Ramos (cell line): ENCODE measurements at regions not wholly inside any gene's neighbourhood (a gene's known extent, or its start where the extent isn't known, plus 50 kb on each side); places are given as distances from the start of the nearest gene placed in this dataset.
"Not testable (repeated sequence)": the region's sequence is repeated elsewhere in the genome, so short reads cannot be mapped to it uniquely, and the experiment has no call there.

Experiments used
- in situ Hi-C: fragments of 300-500 bp; cut with MboI; formaldehyde crosslinking; loops from one replicate; pipeline ENCODE4 v1.14.3; 2022; ENCODE audit warnings: low sequenced_read_pairs; ENCODE audit not compliant: unreplicated experiment

DNA sequence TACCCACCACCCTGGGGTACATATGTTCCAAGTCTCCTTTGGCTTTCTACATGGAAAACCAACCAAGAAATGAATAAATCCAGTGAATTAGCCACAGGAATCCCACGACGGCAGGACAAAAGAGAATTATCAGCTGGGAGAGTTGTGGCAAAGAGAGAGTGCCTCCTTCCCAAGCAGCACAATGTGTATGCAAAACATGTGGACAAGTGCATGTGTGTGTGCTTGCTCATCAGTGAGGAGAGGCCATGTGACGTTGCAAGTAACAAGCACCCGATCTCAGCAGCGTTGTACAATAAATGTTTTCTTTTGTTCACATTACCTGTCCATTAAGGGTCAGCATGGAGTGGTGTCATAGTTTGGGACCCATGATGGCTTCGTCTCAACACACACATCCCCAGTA is 50.0 kb upstream of the EMX2 start:
- in situ Hi-C loops = loop anchor here (10.0 kb wide), 1 partner anchor 742 kb away; no protein-coding TSS in a partner anchor

DNA sequence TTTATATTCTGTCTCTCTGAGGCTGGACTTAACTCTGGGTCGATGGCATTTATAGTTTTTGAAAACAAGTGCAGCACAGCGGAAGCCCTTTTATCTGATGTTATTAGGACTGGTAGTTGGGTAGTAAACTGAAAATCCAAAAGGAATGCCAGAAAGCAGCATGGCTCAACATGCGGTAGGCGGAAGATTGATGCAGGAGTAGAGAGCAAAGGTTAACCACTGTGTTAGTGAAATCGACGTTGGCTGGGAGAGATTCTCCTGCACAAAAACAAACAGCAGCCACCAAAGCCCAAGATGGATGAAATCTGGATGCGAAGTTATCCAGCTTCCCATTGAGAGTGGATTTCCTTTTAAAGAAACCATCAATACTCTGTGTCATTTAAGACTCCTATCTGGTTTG is 54.5 kb upstream of the EMX2 start:
- in situ Hi-C loops = no loop called here

DNA sequence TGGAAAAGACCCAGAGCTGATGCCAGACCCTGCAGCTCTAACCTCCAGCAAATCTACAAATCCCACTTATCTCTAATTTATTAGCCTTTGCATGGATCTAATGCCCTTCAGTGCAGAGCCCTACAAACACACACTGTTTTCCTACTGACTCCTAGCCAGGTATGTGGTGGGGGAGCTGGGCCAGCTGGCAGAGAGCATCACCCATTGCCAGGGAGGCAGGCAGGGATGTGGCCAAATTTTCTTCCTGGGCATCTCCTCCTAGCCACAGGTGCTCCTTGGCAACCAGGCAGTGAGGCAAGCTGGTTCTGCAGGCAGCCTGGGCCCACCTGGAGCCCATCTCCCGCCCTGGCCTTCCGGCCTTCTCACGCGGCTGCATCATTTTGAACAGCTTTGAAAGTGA is 55.9 kb upstream of the EMX2 start:
- in situ Hi-C loops = no loop called here

DNA sequence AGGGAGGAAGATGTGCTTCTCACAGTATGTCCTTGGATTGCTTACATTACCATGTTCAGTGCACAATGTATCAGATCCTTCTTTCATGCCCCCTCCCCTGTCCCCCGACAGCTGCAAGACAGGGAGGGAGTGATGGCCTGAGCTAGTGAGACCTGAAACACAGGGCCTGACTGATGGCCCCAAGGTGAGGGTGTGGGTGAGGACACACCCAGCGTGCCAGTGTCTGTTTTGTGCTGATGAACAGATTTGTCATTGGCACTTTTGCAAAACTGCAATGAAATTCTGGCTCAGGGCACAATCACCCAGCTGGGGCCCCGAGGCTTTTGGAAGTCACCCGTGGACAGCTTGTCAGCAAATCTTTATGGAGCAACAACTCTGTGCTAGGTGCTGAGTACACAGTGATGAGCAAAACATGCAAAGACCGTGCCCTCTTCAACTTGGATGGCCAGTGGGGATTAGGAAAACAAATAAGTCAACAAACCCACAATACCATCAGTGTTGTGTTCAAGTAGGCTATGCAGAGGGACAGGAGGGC is 59.4 kb upstream of the EMX2 start:
- in situ Hi-C loops = no loop called here

DNA sequence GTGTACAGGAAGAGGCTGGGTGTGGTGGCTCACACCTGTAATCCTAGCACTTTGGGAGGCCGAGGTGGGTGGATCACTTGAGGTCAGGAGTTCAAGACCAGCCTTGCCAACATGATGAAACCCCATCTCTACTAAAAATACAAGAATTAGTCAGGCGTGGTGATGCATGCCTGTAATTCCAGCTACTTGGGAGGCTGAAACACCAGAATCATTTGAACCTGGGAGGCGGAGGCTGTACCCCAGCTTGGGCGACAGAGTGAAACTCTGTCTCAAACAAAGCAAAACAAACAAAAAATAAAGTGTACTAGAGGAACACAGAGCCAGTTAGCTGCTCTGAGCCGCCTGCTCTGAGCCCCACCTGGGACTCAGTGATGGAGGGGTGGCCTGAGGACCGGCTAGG is 61.5 kb upstream of the EMX2 start:
- in situ Hi-C loops = not testable (repeated sequence)

DNA sequence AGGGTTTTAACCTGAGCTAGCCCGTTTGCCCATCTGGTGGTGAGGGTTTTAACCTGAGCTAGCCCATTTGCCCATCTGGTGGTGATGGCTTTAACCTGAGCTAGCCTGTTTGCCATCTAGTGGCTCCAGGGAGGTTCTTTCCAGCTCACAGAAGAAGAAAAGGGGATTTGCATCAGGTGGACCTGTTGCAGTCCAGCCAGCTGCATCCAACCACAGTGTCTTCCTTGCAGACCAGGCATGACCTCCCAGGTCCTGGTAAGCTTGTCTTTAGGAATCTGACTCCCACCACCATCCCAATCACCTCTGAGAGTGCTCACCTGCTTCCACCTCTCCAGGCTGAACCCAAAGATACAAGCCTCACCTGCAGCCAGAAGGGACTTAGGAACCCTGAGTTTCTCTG is 62.4 kb upstream of the EMX2 start:
- in situ Hi-C loops = no loop called here

- in situ Hi-C loops = no loop called here
Measured at GRCh38 chr10:117477961-117478670, 64.4 kb upstream of the EMX2 start.

- in situ Hi-C loops = no loop called here
Measured at GRCh38 chr10:117477211-117477947, 65.2 kb upstream of the EMX2 start.

GRCh38 chr10:117476716-117477115 is 65.8 kb upstream of the EMX2 start:
- in situ Hi-C loops = no loop called here

- in situ Hi-C loops = no loop called here
Measured at GRCh38 chr10:117476281-117476680, 66.3 kb upstream of the EMX2 start.

DNA sequence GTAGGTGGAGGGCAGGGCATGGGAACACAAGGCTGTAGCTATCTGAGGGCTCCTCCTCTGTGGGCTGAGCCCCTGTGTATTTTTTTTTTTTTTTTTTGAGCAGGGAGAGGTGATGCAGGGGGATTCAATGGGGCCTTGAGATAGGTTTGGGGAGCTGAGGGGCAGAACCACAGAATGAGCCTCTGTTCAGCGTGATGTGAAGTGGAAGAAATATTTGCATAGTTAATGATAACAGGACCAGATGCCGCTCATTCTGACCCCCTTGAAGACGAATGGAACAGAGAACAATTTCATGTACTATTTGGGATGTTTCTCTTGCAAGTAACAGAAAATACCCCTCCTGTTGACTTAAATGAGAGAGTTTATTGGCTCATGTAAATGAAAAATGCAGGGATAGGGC is 69.7 kb upstream of the EMX2 start:
- in situ Hi-C loops = no loop called here

DNA sequence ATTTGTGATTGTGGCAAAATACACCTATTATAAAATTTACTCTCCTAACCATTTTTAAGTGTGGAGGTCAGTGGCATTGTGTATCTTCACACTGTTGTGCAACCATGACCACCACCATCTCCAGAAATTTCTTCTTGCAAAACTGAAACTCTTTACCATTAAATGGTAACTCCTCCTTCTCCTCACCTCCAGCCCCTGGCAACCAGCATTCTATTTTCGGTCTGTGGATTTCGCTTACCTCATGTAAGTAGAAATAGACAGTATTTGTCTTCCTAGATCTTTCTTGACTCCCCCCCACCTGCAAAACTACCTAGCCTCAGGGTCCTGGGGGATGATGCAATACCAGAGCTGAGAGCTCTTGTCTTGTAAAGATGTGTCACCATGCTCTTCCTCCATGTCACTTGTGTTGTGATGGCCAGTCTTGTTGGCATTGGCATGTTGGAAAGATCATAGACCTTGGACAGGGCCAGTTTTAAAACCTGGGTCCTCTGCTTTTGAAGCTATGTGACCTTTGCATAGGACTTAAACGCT is 71.1 kb upstream of the EMX2 start:
- in situ Hi-C loops = no loop called here

GRCh38 chr10:117470733-117471132 is 71.8 kb upstream of the EMX2 start:
- in situ Hi-C loops = no loop called here

DNA sequence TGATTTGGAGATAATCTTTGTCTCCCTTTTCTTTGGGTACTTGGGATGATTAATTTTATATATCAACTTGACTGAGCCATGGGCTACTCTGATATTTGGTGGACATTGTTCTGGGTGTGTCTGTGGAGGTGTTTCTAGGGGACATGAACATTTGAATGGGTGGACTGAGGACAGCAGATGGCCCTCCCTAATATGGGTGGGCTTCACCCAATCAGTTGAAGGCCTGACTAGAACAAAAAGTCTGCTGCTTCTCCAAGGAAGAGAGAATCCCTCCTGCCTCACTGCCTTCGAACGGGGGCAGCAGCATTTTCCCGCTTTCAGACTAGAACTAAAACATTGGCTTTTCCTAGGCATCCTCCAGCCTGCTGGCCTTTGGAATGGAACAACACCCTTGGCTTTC is 73.9 kb upstream of the EMX2 start:
- in situ Hi-C loops = no loop called here

GRCh38 chr10:117464176-117464575 is 78.4 kb upstream of the EMX2 start:
- in situ Hi-C loops = no loop called here

- in situ Hi-C loops = no loop called here
Measured at GRCh38 chr10:117463545-117463920, 79.0 kb upstream of the EMX2 start.

DNA sequence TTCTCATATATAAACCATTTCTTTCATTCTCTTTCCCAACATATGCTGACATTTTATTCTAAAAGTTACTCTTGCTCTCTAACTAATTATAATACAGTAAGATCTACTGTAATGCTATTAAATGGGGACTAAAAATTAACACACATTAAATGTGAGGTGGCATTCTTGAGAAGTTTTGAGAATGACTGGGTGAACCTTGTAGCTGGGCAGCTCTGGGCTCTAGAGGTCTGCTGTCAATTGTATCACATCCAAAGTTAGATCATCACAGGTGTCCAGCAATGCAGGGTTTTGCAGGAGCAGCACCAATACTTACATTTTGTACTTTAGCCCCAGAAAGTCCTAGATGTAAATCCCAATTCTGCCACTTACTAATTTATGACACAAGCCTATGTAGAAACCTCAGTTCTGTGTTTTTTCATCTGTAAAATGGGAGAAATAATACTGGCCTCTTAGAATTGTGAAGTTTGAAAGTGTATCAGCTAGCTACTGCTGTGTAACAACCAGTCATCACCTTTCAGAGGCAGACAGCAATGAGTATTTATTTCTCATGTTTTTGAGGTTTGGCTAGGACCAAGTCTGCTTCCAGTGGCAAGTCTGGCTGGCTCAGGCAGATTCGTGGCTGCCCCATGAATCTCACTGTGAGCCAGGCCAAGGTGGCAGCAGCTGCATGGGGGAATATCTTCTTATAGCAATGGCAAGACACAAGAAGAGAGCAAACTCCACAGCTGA is 79.6 kb upstream of the EMX2 start:
- in situ Hi-C loops = no loop called here

GRCh38 chr10:117462424-117462792 is 80.1 kb upstream of the EMX2 start:
- in situ Hi-C loops = no loop called here

GRCh38 chr10:117461766-117462423 is 80.7 kb upstream of the EMX2 start:
- in situ Hi-C loops = no loop called here
